ENCODE measurements at regions not wholly inside any gene's neighbourhood (a gene's known extent, or its start where the extent isn't known, plus 50 kb on each side); places are given as distances from the start of the nearest gene placed in this dataset.

DNA sequence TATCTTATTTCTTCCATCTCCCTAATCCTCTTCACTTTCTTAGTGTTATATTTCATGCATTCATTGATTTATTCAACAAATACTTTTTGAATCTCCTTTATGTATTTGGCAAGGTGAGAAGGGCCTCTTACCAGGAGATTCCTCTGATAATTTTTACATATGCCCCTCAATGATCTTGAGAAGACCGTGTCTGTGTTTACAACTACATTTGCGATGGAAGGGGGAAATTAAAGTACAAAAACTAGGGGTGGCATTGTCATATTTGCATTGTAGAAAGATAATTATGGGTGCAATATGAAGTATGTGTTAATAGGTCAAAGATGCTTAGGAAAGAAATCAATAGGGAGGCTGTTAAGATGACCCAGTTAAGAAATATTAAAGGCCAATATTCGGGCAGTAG, 1108.4 kb upstream of the MIR17HG start:
- TF ChIP-seq, protein P1, sequence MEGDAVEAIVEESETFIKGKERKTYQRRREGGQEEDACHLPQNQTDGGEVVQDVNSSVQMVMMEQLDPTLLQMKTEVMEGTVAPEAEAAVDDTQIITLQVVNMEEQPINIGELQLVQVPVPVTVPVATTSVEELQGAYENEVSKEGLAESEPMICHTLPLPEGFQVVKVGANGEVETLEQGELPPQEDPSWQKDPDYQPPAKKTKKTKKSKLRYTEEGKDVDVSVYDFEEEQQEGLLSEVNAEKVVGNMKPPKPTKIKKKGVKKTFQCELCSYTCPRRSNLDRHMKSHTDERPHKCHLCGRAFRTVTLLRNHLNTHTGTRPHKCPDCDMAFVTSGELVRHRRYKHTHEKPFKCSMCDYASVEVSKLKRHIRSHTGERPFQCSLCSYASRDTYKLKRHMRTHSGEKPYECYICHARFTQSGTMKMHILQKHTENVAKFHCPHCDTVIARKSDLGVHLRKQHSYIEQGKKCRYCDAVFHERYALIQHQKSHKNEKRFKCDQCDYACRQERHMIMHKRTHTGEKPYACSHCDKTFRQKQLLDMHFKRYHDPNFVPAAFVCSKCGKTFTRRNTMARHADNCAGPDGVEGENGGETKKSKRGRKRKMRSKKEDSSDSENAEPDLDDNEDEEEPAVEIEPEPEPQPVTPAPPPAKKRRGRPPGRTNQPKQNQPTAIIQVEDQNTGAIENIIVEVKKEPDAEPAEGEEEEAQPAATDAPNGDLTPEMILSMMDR (IDR thresholded peaks at IDR 0.05; ENCODE audit: insufficient read depth, low read length, poor library complexity, severe bottlenecking), result no peak
- TF ChIP-seq EZH2phosphoT487 (conservative IDR thresholded peaks at IDR 0.05; ENCODE audit: low read length), result no peak
